Heart left ventricle (tissue), 13 donors: ENCODE measurements at regions not wholly inside any gene's neighbourhood (a gene's known extent, or its start where the extent isn't known, plus 50 kb on each side); places are given as distances from the start of the nearest gene placed in this dataset.

ENCODE experiments used
- CTCF ChIP-seq, 12 donors: fragments of 200-600 bp; sonication (generic) in 4 of 12; IDR thresholded peaks; one replicate each; pipeline versions ENCODE4 v1.5.0 to v1.8.0; 2018 to 2022; ENCODE audit warnings: antibody characterized with exemption in 12 of 12, mild to moderate bottlenecking in 5 of 12
- POLR2A ChIP-seq, 2 donors: fragments of 450-650 bp; IDR thresholded peaks; one replicate each; pipeline ENCODE4 v1.6.1; 2017; ENCODE audit warnings: antibody characterized with exemption in 2 of 2, mild to moderate bottlenecking in 2 of 2, moderate library complexity in 2 of 2
- donor health status: ischemic (EF 13 %, LVEDD 7.1; RV severe dilation, severe dysfunction).
- donor health status: DM: no; HTN: yes; CAD: no.
- donor health status: DM: no; HTN: no; CAD: no.
- donor health status: ischemic (EF 25% LVEDD 6.9; RV normal size, moderate dysfunction).
- donor health status: ischemic (EF 25% LVEDD 5.7; RV mildly dilated, moderate dysfunction).
- donor health status: ischemic (EF 35%, LVEDD 5.7; RV mildly dilated, moderate dysfunction).
- donor health status: nonischemic (EF 11% LVEDD 7.7; RV severe dilation, severe dysfunction).
- donor health status: DM: yes; HTN: yes; CAD: no.
- donor health status: PGD.
- donor health status: ischemic (EF 29% LVEDD 5.4; RV normal size, mild dysfunction).
- donor health status: nonischemic (EF 23%, LVEDD 6.1; RV moderate dilation, normal function).

- TF ChIP-seq CTCF (IDR thresholded peaks at IDR 0.05) = no peak
- no peak for TF ChIP-seq POLR2A (IDR thresholded peaks at IDR 0.05)
These were observed 615.1 kb downstream of the CENPC start for GRCh38 chr4:66930206-66930605.
